ENCODE measurements at regions not wholly inside any gene's neighbourhood (a gene's known extent, or its start where the extent isn't known, plus 50 kb on each side); places are given as distances from the start of the nearest gene placed in this dataset.

GRCh38 chrX:5337160-5337559, 891.5 kb downstream of the NLGN4X start:
- H3K27ac ChIP-seq = no peak overlapping the region
- no peak overlapping the region for H3K4me3 ChIP-seq
- no peaks in the 10 kb centered on the region for H3K27me3 ChIP-seq
- H3K36me3 ChIP-seq = no peaks in the 10 kb centered on the region
- no peaks in the 10 kb centered on the region for H3K4me1 ChIP-seq
- TF ChIP-seq CTCF (IDR thresholded peaks at IDR 0.05) (no peak), POLR2A (IDR thresholded peaks at IDR 0.05) (no peak)
- no peaks in the 10 kb centered on the region for H3K9me3 ChIP-seq
- DNase-seq = no peak

- no peak overlapping the region for H3K27ac ChIP-seq
- no peaks in the 10 kb centered on the region for H3K9me3 ChIP-seq
- no peaks in the 10 kb centered on the region for H3K4me1 ChIP-seq
- no peak for TF ChIP-seq POLR2A (IDR thresholded peaks at IDR 0.05)
- no peak for TF ChIP-seq CTCF (IDR thresholded peaks at IDR 0.05)
- no peak for DNase-seq
- no peaks in the 10 kb centered on the region for H3K27me3 ChIP-seq
- H3K36me3 ChIP-seq = no peaks in the 10 kb centered on the region
- no peak overlapping the region for H3K4me3 ChIP-seq
These were observed 904.1 kb downstream of the NLGN4X start for GRCh38 chrX:5324546-5324945.

- Histone ChIP-seq H3K9me3 (no peaks in the 10 kb centered on the region), H3K4me1 (no peaks in the 10 kb centered on the region), H3K4me3 (no peak overlapping the region), H3K27me3 (no peaks in the 10 kb centered on the region), H3K27ac (no peak overlapping the region), H3K36me3 (no peaks in the 10 kb centered on the region)
- TF ChIP-seq POLR2A (IDR thresholded peaks at IDR 0.05) (no peak), CTCF (IDR thresholded peaks at IDR 0.05) (no peak)
- no peak for DNase-seq
These were observed 914.5 kb downstream of the NLGN4X start for GRCh38 chrX:5314148-5314547.

- no peaks in the 10 kb centered on the region for H3K9me3 ChIP-seq
- no peak overlapping the region for H3K4me3 ChIP-seq
- DNase-seq = no peak
- no peaks in the 10 kb centered on the region for H3K4me1 ChIP-seq
- no peak overlapping the region for H3K27ac ChIP-seq
- no peaks in the 10 kb centered on the region for H3K27me3 ChIP-seq
- H3K36me3 ChIP-seq = no peaks in the 10 kb centered on the region
- no peak for TF ChIP-seq CTCF (IDR thresholded peaks at IDR 0.05)
- no peak for TF ChIP-seq POLR2A (IDR thresholded peaks at IDR 0.05)
These were observed 921.3 kb downstream of the NLGN4X start for GRCh38 chrX:5307416-5307815.

- no peak for TF ChIP-seq CTCF (IDR thresholded peaks at IDR 0.05)
- no peak for TF ChIP-seq POLR2A (IDR thresholded peaks at IDR 0.05)
- H3K27me3 ChIP-seq = no peaks in the 10 kb centered on the region
- H3K27ac ChIP-seq = no peak overlapping the region
- no peak for DNase-seq
- no peaks in the 10 kb centered on the region for H3K9me3 ChIP-seq
- H3K36me3 ChIP-seq = no peaks in the 10 kb centered on the region
- no peaks in the 10 kb centered on the region for H3K4me1 ChIP-seq
- no peak overlapping the region for H3K4me3 ChIP-seq
These were observed 922.0 kb downstream of the NLGN4X start for GRCh38 chrX:5306654-5307121.

- Histone ChIP-seq H3K36me3 (no peaks in the 10 kb centered on the region), H3K9me3 (no peaks in the 10 kb centered on the region), H3K4me1 (no peaks in the 10 kb centered on the region), H3K27me3 (no peaks in the 10 kb centered on the region), H3K4me3 (no peak overlapping the region), H3K27ac (no peak overlapping the region)
- TF ChIP-seq CTCF (IDR thresholded peaks at IDR 0.05) (no peak), POLR2A (IDR thresholded peaks at IDR 0.05) (no peak)
- DNase-seq = no peak
These were observed 923.2 kb downstream of the NLGN4X start for GRCh38 chrX:5305452-5305851.

All from Peyer's patch (tissue), 4 donors.